H1 (cell line): ENCODE measurements at regions not wholly inside any gene's neighbourhood (a gene's known extent, or its start where the extent isn't known, plus 50 kb on each side); places are given as distances from the start of the nearest gene placed in this dataset.

ENCODE experiments used
- CTCF ChIA-PET: fragments of 300-600 bp; sonication (Branson Sonifier 250); formaldehyde crosslinking; loops from one replicate; lab custom pipeline; 2021; ENCODE audit not compliant: partially characterized antibody; lab: Charles Lee
- POLR2A ChIA-PET: fragments of 300-600 bp; sonication (Branson Sonifier 250); formaldehyde crosslinking; loops from one replicate; lab custom pipeline; 2021; ENCODE audit warnings: inconsistent platforms; ENCODE audit not compliant: partially characterized antibody; lab: Charles Lee
- DNase-seq, 2 experiments: peaks; one replicate each; pipeline versions ENCODE4 v3.0.0 to v3.0.0-alpha.2; 2010 to 2022; ENCODE audit warnings: low spot score in 2 of 2, low read depth in 1 of 2, mixed read lengths in 1 of 2
- FAIRE-seq: peaks from 2 replicates; lab custom pipeline; 2011; peaks lifted over from hg19 to GRCh38; lab: Jason Lieb, UNC
- H2AFZ ChIP-seq: 2 replicates; pipeline ENCODE4 v1.8.1; 2012; ENCODE audit warnings: low read length, inconsistent platforms
- H2AK5ac ChIP-seq: 2 replicates; pipeline ENCODE4 v1.6.1; 2013; ENCODE audit warnings: low read depth, low read length
- H2BK120ac ChIP-seq: replicated peaks from 2 replicates; pipeline ENCODE3; 2013; ENCODE audit warnings: low read depth, low read length, inconsistent platforms
- H2BK12ac ChIP-seq: 2 replicates; pipeline ENCODE4 v1.6.1; 2013; ENCODE audit warnings: low read depth, low read length
- H2BK15ac ChIP-seq: 2 replicates; pipeline ENCODE4 v1.6.1; 2013; ENCODE audit warnings: low read length
- H2BK20ac ChIP-seq: 2 replicates; pipeline ENCODE4 v1.6.1; 2013; ENCODE audit warnings: low read length
- H2BK5ac ChIP-seq: 2 replicates; pipeline ENCODE4 v1.6.1; 2013; ENCODE audit warnings: low read depth, low read length
- H3K14ac ChIP-seq: 2 replicates; pipeline ENCODE4 v1.6.1; 2013; ENCODE audit warnings: inconsistent platforms; ENCODE audit not compliant: insufficient read length
- H3K18ac ChIP-seq: 2 replicates; pipeline ENCODE4 v1.6.1; 2013; ENCODE audit warnings: low read length; ENCODE audit errors: extremely low read depth
- H3K23ac ChIP-seq: 2 replicates; pipeline ENCODE4 v1.6.1; 2013; ENCODE audit warnings: inconsistent platforms; ENCODE audit not compliant: insufficient read length
- H3K23me2 ChIP-seq: 2 replicates; pipeline ENCODE4 v1.6.1; 2013; ENCODE audit warnings: low read depth, low read length
- H3K27ac ChIP-seq: 2 replicates; pipeline ENCODE4 v1.6.1; 2011; ENCODE audit warnings: low read depth, low read length, inconsistent platforms
- H3K27me3 ChIP-seq, 4 experiments: replicated peaks in 1 of 4; 1 replicate in 1 of 4; 2 replicates in 3 of 4; pipeline versions ENCODE4 v1.6.1 to v1.8.1; 2011 to 2013; ENCODE audit warnings: low read length in 3 of 4, mild to moderate bottlenecking in 3 of 4, inconsistent platforms in 2 of 4, mixed read lengths in 2 of 4, moderate library complexity in 1 of 4; ENCODE audit not compliant: control insufficient read depth in 3 of 4, insufficient read depth in 3 of 4; ENCODE audit errors: extremely low read depth in 1 of 4
- H3K36me3 ChIP-seq, 4 experiments: 2 replicates each; pipeline versions ENCODE4 v1.6.1 to v1.8.1; 2011 to 2013; ENCODE audit warnings: mild to moderate bottlenecking in 4 of 4, low read length in 3 of 4, moderate library complexity in 2 of 4, control low read depth in 1 of 4, inconsistent platforms in 1 of 4; ENCODE audit not compliant: insufficient read depth in 4 of 4, control insufficient read depth in 2 of 4
- H3K4ac ChIP-seq: replicated peaks from 2 replicates; pipeline ENCODE3; 2013; ENCODE audit warnings: low read length, low read depth, mixed read lengths, inconsistent platforms; ENCODE audit not compliant: insufficient read length
- H3K4me1 ChIP-seq, 4 experiments: replicated peaks in 1 of 4; 1 replicate in 1 of 4; 2 replicates in 3 of 4; pipeline versions ENCODE4 v1.6.1 to v1.8.1; 2011 to 2013; ENCODE audit warnings: low read length in 3 of 4, inconsistent platforms in 2 of 4, mixed read lengths in 1 of 4; ENCODE audit not compliant: insufficient read depth in 4 of 4, control insufficient read depth in 3 of 4
- H3K4me2 ChIP-seq, 2 experiments: 2 replicates each; pipeline versions ENCODE4 v1.6.1 to v1.8.1; 2011 to 2013; ENCODE audit warnings: low read depth in 2 of 2, low read length in 2 of 2, control low read depth in 1 of 2, inconsistent platforms in 1 of 2, mild to moderate bottlenecking in 1 of 2; ENCODE audit not compliant: insufficient read depth in 1 of 2
- H3K4me3 ChIP-seq, 4 experiments: fragments of 200-600, 300-600 bp in 1 of 4; sonication (generic), shearing (Covaris generic), sonication (Bioruptor Twin) in 1 of 4; 2 replicates each; pipeline versions ENCODE4 v1.5.1 to v1.8.1; 2011 to 2016; ENCODE audit warnings: low read length in 4 of 4, low read depth in 3 of 4, control low read depth in 2 of 4, inconsistent platforms in 2 of 4, mild to moderate bottlenecking in 2 of 4, mixed read lengths in 1 of 4, moderate library complexity in 1 of 4; ENCODE audit not compliant: insufficient read depth in 2 of 4; ENCODE audit errors: extremely low read depth in 1 of 4
- H3K56ac ChIP-seq: replicated peaks from 2 replicates; pipeline ENCODE3; 2013; ENCODE audit warnings: low read depth, mild to moderate bottlenecking, mixed read lengths, low read length, inconsistent platforms; ENCODE audit not compliant: insufficient read length
- H3K79me1 ChIP-seq: 2 replicates; pipeline ENCODE4 v1.6.1; 2013; ENCODE audit warnings: low read depth, low read length, control low read depth
- H3K79me2 ChIP-seq, 2 experiments: 2 replicates each; pipeline versions ENCODE4 v1.6.1 to v1.8.1; 2012 to 2013; ENCODE audit warnings: low read length in 2 of 2, mild to moderate bottlenecking in 2 of 2, inconsistent platforms in 1 of 2; ENCODE audit not compliant: insufficient read depth in 2 of 2, control insufficient read depth in 1 of 2
- H3K9ac ChIP-seq, 4 experiments: replicated peaks in 1 of 4; 1 replicate in 1 of 4; 2 replicates in 3 of 4; pipeline versions ENCODE4 v1.6.1 to v1.8.1; 2011 to 2013; ENCODE audit warnings: low read depth in 3 of 4, low read length in 3 of 4, control low read depth in 2 of 4, mild to moderate bottlenecking in 2 of 4, moderate library complexity in 2 of 4, inconsistent platforms in 1 of 4; ENCODE audit errors: extremely low read depth in 1 of 4
- H3K9me3 ChIP-seq, 2 experiments: 2 replicates each; pipeline versions ENCODE4 v1.6.1 to v1.8.1; 2012 to 2013; ENCODE audit warnings: mild to moderate bottlenecking in 2 of 2, moderate library complexity in 2 of 2, control low read depth in 1 of 2, inconsistent platforms in 1 of 2, low read depth in 1 of 2, low read length in 1 of 2, mixed read lengths in 1 of 2; ENCODE audit not compliant: insufficient read depth in 2 of 2
- H4K20me1 ChIP-seq, 2 experiments: replicated peaks in 1 of 2; 2 replicates each; pipeline versions ENCODE3 to v1.8.1; 2011 to 2013; ENCODE audit warnings: inconsistent platforms in 2 of 2, low read length in 2 of 2, mild to moderate bottlenecking in 1 of 2; ENCODE audit not compliant: insufficient read depth in 2 of 2, control insufficient read depth in 1 of 2
- H4K5ac ChIP-seq: 2 replicates; pipeline ENCODE4 v1.6.1; 2013; ENCODE audit warnings: low read length, low read depth, mixed read lengths, inconsistent platforms; ENCODE audit not compliant: insufficient read length
- H4K8ac ChIP-seq: 2 replicates; pipeline ENCODE4 v1.8.0; 2013; ENCODE audit warnings: mild to moderate bottlenecking, moderate library complexity, low read length, inconsistent platforms; ENCODE audit not compliant: insufficient read depth; ENCODE audit errors: extremely low read depth
- H4K91ac ChIP-seq: replicated peaks from 2 replicates; pipeline ENCODE3; 2013; ENCODE audit warnings: low read length, mixed read lengths, inconsistent platforms; ENCODE audit not compliant: insufficient read length
- ASH2L ChIP-seq: fragments of 200-600, 300-600 bp; sonication (generic); IDR thresholded peaks from one replicate; pipeline ENCODE4 v1.7.1; 2017; ENCODE audit warnings: low read length
- CHD1 ChIP-seq: IDR thresholded peaks from 2 replicates; pipeline ENCODE4 v1.6.1; 2012; ENCODE audit warnings: low read depth, low read length, improper control_type of control experiment
- CHD2 ChIP-seq: IDR thresholded peaks from 2 replicates; pipeline ENCODE4 v1.6.1; 2012; ENCODE audit warnings: low read length, improper control_type of control experiment
- EZH2 ChIP-seq: fragments of 200-600 bp; sonication (generic); IDR thresholded peaks from 2 replicates; pipeline ENCODE4 v1.7.1; 2012; ENCODE audit warnings: low read depth, mild to moderate bottlenecking, moderate library complexity, low read length, inconsistent platforms; ENCODE audit not compliant: severe bottlenecking
- FOSL1 ChIP-seq: IDR thresholded peaks from 2 replicates; pipeline ENCODE4 v1.6.1; 2011; ENCODE audit warnings: mild to moderate bottlenecking, low read depth, low read length, moderate library complexity; ENCODE audit not compliant: insufficient read depth
- HDAC2 ChIP-seq, 2 experiments: fragments of 300-600 bp in 1 of 2; sonication (generic) in 1 of 2; IDR thresholded peaks; 2 replicates each; pipeline ENCODE4 v1.6.1; 2011 to 2012; ENCODE audit warnings: low read depth in 2 of 2, low read length in 2 of 2, mild to moderate bottlenecking in 2 of 2, moderate library complexity in 2 of 2, borderline replicate concordance in 1 of 2, inconsistent platforms in 1 of 2
- MAX ChIP-seq: IDR thresholded peaks from 2 replicates; pipeline ENCODE4 v1.6.1; 2012; ENCODE audit warnings: inconsistent platforms
- NRF1 ChIP-seq: IDR thresholded peaks from 2 replicates; pipeline ENCODE4 v1.6.1; 2011; ENCODE audit warnings: mild to moderate bottlenecking, low read depth, low read length, improper control_type of control experiment
- RAD21 ChIP-seq, 2 experiments: IDR thresholded peaks in 1 of 2; conservative IDR thresholded peaks in 1 of 2; 2 replicates each; pipeline ENCODE4 v1.6.1; 2011; ENCODE audit warnings: low read depth in 2 of 2, low read length in 2 of 2, improper control_type of control experiment in 1 of 2, inconsistent platforms in 1 of 2, mild to moderate bottlenecking in 1 of 2, moderate library complexity in 1 of 2
- USF2 ChIP-seq: IDR thresholded peaks from 2 replicates; pipeline ENCODE4 v1.6.1; 2011; ENCODE audit warnings: low read length, improper control_type of control experiment
- WGBS, 2 experiments: shearing (Covaris generic) in 1 of 2; methylation state at CpG; one replicate each; pipeline versions ENCODE4 v1.1.6 to v1.1.7; 2013 to 2015; ENCODE audit warnings: low lambda C conversion rate in 2 of 2, mixed read lengths in 2 of 2, inconsistent platforms in 1 of 2, low coverage in 1 of 2, missing lambda C conversion rate in 1 of 2; ENCODE audit not compliant: insufficient replicate concordance in 2 of 2, insufficient coverage in 1 of 2, insufficient read length in 1 of 2; ENCODE audit errors: extremely low coverage in 1 of 2, missing lambda C conversion rate in 1 of 2; 5-methylcytosine and 5-hydroxymethylcytosine counted together

- ChIA-PET POLR2A (no interaction called here), CTCF (no interaction called here)
- H3K18ac ChIP-seq, result no peak overlapping the region
- H3K4me3 ChIP-seq, result no peak overlapping the region
- H3K4ac ChIP-seq, result no peak overlapping the region
- no peaks in the 10 kb centered on the region for H3K27me3 ChIP-seq
- H3K4me1 ChIP-seq, result no peaks in the 10 kb centered on the region
- no peaks in the 10 kb centered on the region for H3K9me3 ChIP-seq
- H3K56ac ChIP-seq, result no peak overlapping the region
- H3K27ac ChIP-seq, result no peak overlapping the region
- H2AFZ ChIP-seq, result no peak overlapping the region
- H2BK120ac ChIP-seq, result no peak overlapping the region
- H4K8ac ChIP-seq, result no peak overlapping the region
- no peaks in the 10 kb centered on the region for H3K79me2 ChIP-seq
- H2BK5ac ChIP-seq, result no peak overlapping the region
- no peaks in the 10 kb centered on the region for H4K20me1 ChIP-seq
- no peak overlapping the region for H3K9ac ChIP-seq
- no peak overlapping the region for H3K23ac ChIP-seq
- no peak for FAIRE-seq
- 96% methylated on average over 3 of the region's 3 CpGs; no CpG with 5 or more reads in 1 of the 2 experiments for WGBS, 2 experiments
- H2BK20ac ChIP-seq, result no peak overlapping the region
- no peak overlapping the region for H2AK5ac ChIP-seq
- no peak overlapping the region for H3K14ac ChIP-seq
- no peaks in the 10 kb centered on the region for H3K79me1 ChIP-seq
- H2BK12ac ChIP-seq, result no peak overlapping the region
- DNase-seq, result no peak
- H3K36me3 ChIP-seq, result no peaks in the 10 kb centered on the region
- no peak overlapping the region for H4K5ac ChIP-seq
- H4K91ac ChIP-seq, result no peak overlapping the region
- TF ChIP-seq RAD21 (IDR thresholded peaks at IDR 0.05 in 1 of 2, conservative IDR thresholded peaks at IDR 0.05 in 1 of 2; ENCODE audit: low read depth in 2 of 2, low read length in 2 of 2), result no peak
- no peak for TF ChIP-seq CHD1
- no peak for TF ChIP-seq FOSL1
- no peak for TF ChIP-seq EZH2
- no peak for TF ChIP-seq NRF1
- TF ChIP-seq USF2, result no peak
- no peak for TF ChIP-seq HDAC2 (IDR thresholded peaks at IDR 0.05; ENCODE audit: borderline replicate concordance in 1 of 2, low read depth in 2 of 2, low read length in 2 of 2)
- no peak for TF ChIP-seq ASH2L
- no peak for TF ChIP-seq MAX
- TF ChIP-seq CHD2, result no peak
- H3K23me2 ChIP-seq, result no peaks in the 10 kb centered on the region
- no peak overlapping the region for H2BK15ac ChIP-seq
- no peak overlapping the region for H3K4me2 ChIP-seq
Observed at GRCh38 chr3:102158080-102158740, 276.6 kb upstream of the ZPLD1 start.
